ENCODE measurements at regions not wholly inside any gene's neighbourhood (a gene's known extent, or its start where the extent isn't known, plus 50 kb on each side); places are given as distances from the start of the nearest gene placed in this dataset.

DNA sequence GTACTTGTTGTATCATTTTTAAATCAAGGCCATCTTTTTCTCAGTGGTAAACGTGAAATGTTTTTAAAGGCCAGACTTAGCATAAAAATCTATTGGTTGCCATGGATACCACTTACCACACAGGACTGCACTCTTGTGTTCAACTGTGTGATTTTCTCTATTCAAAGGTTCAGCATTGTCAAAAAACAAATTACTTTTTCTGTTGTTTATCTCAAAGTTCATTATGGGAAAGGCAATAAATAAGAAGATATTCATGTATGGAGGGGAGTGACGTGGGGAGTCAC, 231.0 kb upstream of the GATB start:
- no peak overlapping the region for H2BK120ac ChIP-seq (ENCODE audit: low read depth, low read length, poor library complexity, severe bottlenecking)
- no peaks in the 10 kb centered on the region for H3K23me2 ChIP-seq (ENCODE audit: insufficient read length, low read depth, low read length, poor library complexity, severe bottlenecking)
- Mint-ChIP-seq H3K36me3 (ENCODE audit: insufficient read depth in 1 of 3, low read depth in 3 of 3) (peaks cover 0 to 6% (median 3%) of the 10 kb centered on the region in 3 experiments; a peak in 2 of 7 replicates), H3K27me3 (ENCODE audit: low read depth) (no peaks in the 10 kb centered on the region; the same call in 1 of the 2 replicates), H3K4me1 (peaks cover 21 to 28% of the 10 kb centered on the region in 2 experiments), H3K4me3 (no peak overlapping the region), H3K9me3 (peaks cover 7% of the 10 kb centered on the region in 2 experiments; a peak in 2 of 5 replicates), H3K27ac (no peak overlapping the region)
- H4K5ac ChIP-seq (ENCODE audit: insufficient read length, low read depth, low read length): no peak overlapping the region
- TF ChIP-seq, protein P1, sequence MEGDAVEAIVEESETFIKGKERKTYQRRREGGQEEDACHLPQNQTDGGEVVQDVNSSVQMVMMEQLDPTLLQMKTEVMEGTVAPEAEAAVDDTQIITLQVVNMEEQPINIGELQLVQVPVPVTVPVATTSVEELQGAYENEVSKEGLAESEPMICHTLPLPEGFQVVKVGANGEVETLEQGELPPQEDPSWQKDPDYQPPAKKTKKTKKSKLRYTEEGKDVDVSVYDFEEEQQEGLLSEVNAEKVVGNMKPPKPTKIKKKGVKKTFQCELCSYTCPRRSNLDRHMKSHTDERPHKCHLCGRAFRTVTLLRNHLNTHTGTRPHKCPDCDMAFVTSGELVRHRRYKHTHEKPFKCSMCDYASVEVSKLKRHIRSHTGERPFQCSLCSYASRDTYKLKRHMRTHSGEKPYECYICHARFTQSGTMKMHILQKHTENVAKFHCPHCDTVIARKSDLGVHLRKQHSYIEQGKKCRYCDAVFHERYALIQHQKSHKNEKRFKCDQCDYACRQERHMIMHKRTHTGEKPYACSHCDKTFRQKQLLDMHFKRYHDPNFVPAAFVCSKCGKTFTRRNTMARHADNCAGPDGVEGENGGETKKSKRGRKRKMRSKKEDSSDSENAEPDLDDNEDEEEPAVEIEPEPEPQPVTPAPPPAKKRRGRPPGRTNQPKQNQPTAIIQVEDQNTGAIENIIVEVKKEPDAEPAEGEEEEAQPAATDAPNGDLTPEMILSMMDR (conservative IDR thresholded peaks at IDR 0.05): no peak
- H3K14ac ChIP-seq (ENCODE audit: insufficient read depth, low read length): no peak overlapping the region
- H2BK20ac ChIP-seq (ENCODE audit: low read depth, low read length, poor library complexity, severe bottlenecking): no peak overlapping the region
- no peak overlapping the region for H3K23ac ChIP-seq (ENCODE audit: insufficient read length, low read depth, low read length)
- no peak overlapping the region for H4K91ac ChIP-seq (ENCODE audit: insufficient read length, low read depth, low read length)
- H2BK5ac ChIP-seq (ENCODE audit: insufficient read length, low read length): no peak overlapping the region
- H3K9me3 ChIP-seq (ENCODE audit: control insufficient read depth, low read depth, low read length): no peaks in the 10 kb centered on the region
- DNase-seq: no peak
- no CpG with 5 or more reads among the region's 2 CpGs for WGBS (ENCODE audit: extremely low coverage, insufficient read length, low lambda C conversion rate)
- no peak overlapping the region for H4K8ac ChIP-seq (replicated peaks; ENCODE audit: insufficient read length, low read depth, low read length)
- H3K4me1 ChIP-seq (ENCODE audit: insufficient read depth, low read length): peaks cover 12% of the 10 kb centered on the region; the same call in 1 of the 2 replicates
- H2AK5ac ChIP-seq (ENCODE audit: insufficient read length, low read length): no peak overlapping the region
- no peak overlapping the region for H3K4ac ChIP-seq (ENCODE audit: low read depth, low read length)
- H3K27me3 ChIP-seq (ENCODE audit: insufficient read depth, low read length): no peaks in the 10 kb centered on the region
- no peak overlapping the region for H3K9ac ChIP-seq (ENCODE audit: extremely low read depth, insufficient read length, low read length)
- no peak overlapping the region for H3K18ac ChIP-seq (ENCODE audit: insufficient read length, low read depth, low read length)
- no peak overlapping the region for H2AFZ ChIP-seq (ENCODE audit: low read length)
- H3K56ac ChIP-seq (ENCODE audit: insufficient read length, low read depth, low read length): no peak overlapping the region
- no peak overlapping the region for H3T11ph ChIP-seq (ENCODE audit: low read length)
- H3K4me2 ChIP-seq (ENCODE audit: insufficient read depth, insufficient read length, low read length): no peak overlapping the region
- H3K79me2 ChIP-seq (ENCODE audit: insufficient read depth, low read length): no peaks in the 10 kb centered on the region
- H2BK15ac ChIP-seq (ENCODE audit: low read depth, low read length): no peak overlapping the region
- H2BK12ac ChIP-seq (ENCODE audit: insufficient read length, low read depth, low read length): no peak overlapping the region
- no peaks in the 10 kb centered on the region for H3K79me1 ChIP-seq (ENCODE audit: insufficient read depth, low read depth, low read length, poor library complexity, severe bottlenecking)
- no peaks in the 10 kb centered on the region for H4K20me1 ChIP-seq (ENCODE audit: control insufficient read depth, insufficient read depth, insufficient read length)
- no peak overlapping the region for H3K27ac ChIP-seq (ENCODE audit: insufficient read length, low read depth, low read length)
